HCT116 (cell line): ENCODE measurements at regions not wholly inside any gene's neighbourhood (a gene's known extent, or its start where the extent isn't known, plus 50 kb on each side); places are given as distances from the start of the nearest gene placed in this dataset.

Experiments used
- CTCF ChIP-seq, 3 experiments: fragments of 200-600 bp in 1 of 3; sonication (generic) in 1 of 3; IDR thresholded peaks in 2 of 3; conservative IDR thresholded peaks in 1 of 3; 2 replicates each; pipeline ENCODE4 v1.5.1; 2012 to 2017; ENCODE audit warnings: low read depth in 2 of 3, low read length in 2 of 3, antibody characterized with exemption in 1 of 3, borderline replicate concordance in 1 of 3, control low read depth in 1 of 3, mild to moderate bottlenecking in 1 of 3, mixed read lengths in 1 of 3, mixed run types in 1 of 3, moderate library complexity in 1 of 3; ENCODE audit not compliant: insufficient read depth in 1 of 3
- SIN3A ChIP-seq: IDR thresholded peaks from 2 replicates; pipeline ENCODE4 v1.6.1; 2012; ENCODE audit warnings: low read depth
- YY1 ChIP-seq: IDR thresholded peaks from 2 replicates; pipeline ENCODE4 v1.6.1; 2011; ENCODE audit warnings: low read length, low read depth, moderate library complexity, mild to moderate bottlenecking; ENCODE audit not compliant: insufficient replicate concordance; ENCODE audit errors: extremely low read depth
- ZNF274 ChIP-seq: fragments of 200-500 bp; sonication (Bioruptor generic); IDR thresholded peaks from 2 replicates; pipeline ENCODE4 v1.6.1; 2014; ENCODE audit warnings: mild to moderate bottlenecking, low read depth, low read length, inconsistent platforms

GRCh38 chr3:68017069-68017468, 362.7 kb upstream of the SUCLG2 start:
- TF ChIP-seq SIN3A (no peak), ZNF274 (no peak), YY1 (no peak), CTCF (IDR thresholded peaks at IDR 0.05 in 2 of 3, conservative IDR thresholded peaks at IDR 0.05 in 1 of 3; ENCODE audit: borderline replicate concordance in 1 of 3, insufficient read depth in 1 of 3, low read depth in 2 of 3, low read length in 2 of 3) (no peak; a peak in 1 of 6 replicates)
